Aorta (tissue), 5 donors: ENCODE measurements at regions not wholly inside any gene's neighbourhood (a gene's known extent, or its start where the extent isn't known, plus 50 kb on each side); places are given as distances from the start of the nearest gene placed in this dataset.

Source experiments
- ATAC-seq: fragments of 200-7000 bp; cut with Tn5 transposase; one replicate; pipeline ENCODE4 v1.9.1; 2022; ENCODE audit warnings: moderate library complexity; ENCODE audit not compliant: low FRiP score
- DNase-seq, 2 donors: peaks; one replicate each; pipeline ENCODE4 v3.0.0-alpha.2; 2020
- H3K27ac ChIP-seq, 2 donors: one replicate each; pipeline ENCODE4 v1.5.1; 2013; ENCODE audit warnings: low read length in 2 of 2, mild to moderate bottlenecking in 2 of 2, moderate library complexity in 2 of 2, control low read depth in 1 of 2, inconsistent platforms in 1 of 2, low read depth in 1 of 2
- H3K27me3 ChIP-seq, 2 donors: one replicate each; pipeline ENCODE4 v1.6.1; 2013; ENCODE audit warnings: control low read depth in 1 of 2, low read length in 1 of 2, mild to moderate bottlenecking in 1 of 2, moderate library complexity in 1 of 2; ENCODE audit not compliant: insufficient read depth in 2 of 2, control insufficient read depth in 1 of 2
- H3K36me3 ChIP-seq, 2 donors: one replicate each; pipeline ENCODE4 v1.6.1; 2013; ENCODE audit warnings: control low read depth in 1 of 2, low read length in 1 of 2, mild to moderate bottlenecking in 1 of 2; ENCODE audit not compliant: insufficient read depth in 2 of 2, control insufficient read depth in 1 of 2
- H3K4me1 ChIP-seq, 2 donors: one replicate each; pipeline ENCODE4 v1.6.1; 2013; ENCODE audit warnings: low read length in 2 of 2, control low read depth in 1 of 2, mild to moderate bottlenecking in 1 of 2, moderate library complexity in 1 of 2; ENCODE audit not compliant: insufficient read depth in 2 of 2, control insufficient read depth in 1 of 2
- H3K4me3 ChIP-seq, 2 donors: one replicate each; pipeline ENCODE4 v1.5.1; 2013; ENCODE audit warnings: low read length in 2 of 2, control low read depth in 1 of 2, mild to moderate bottlenecking in 1 of 2
- H3K9me3 ChIP-seq: one replicate; pipeline ENCODE4 v1.6.1; 2013; ENCODE audit warnings: mild to moderate bottlenecking, low read length; ENCODE audit not compliant: control insufficient read depth
- WGBS, 2 donors: extraction: QIAGEN DNeasy Blood & Tissue Kit; methylation state at CpG; one replicate each; pipeline ENCODE4 v1.1.7; 2013; 5-methylcytosine and 5-hydroxymethylcytosine counted together
- intact Hi-C, 2 donors: fragments of 100-400 bp; cut with DNase I; formaldehyde crosslinking; loops; one replicate each; pipeline versions ENCODE4 v1.14.2 to v1.15.0; 2022
- donor health status: healthy with polysubstance abuse.
- donor health status: Bipolar disorder and iron deficiency.
- donor health status: DM: no; HTN: no; CAD: no.
- donor health status: DM: no; HTN: no; CAD: no.
- donor health status: DM: yes; HTN: yes; CAD: no.

- 59 to 63% methylated on average over 24 of the region's 24 CpGs for WGBS, 2 donors
- intact Hi-C loops = no loop called here
- no peaks in the 10 kb centered on the region for H3K4me1 ChIP-seq
- H3K4me3 ChIP-seq = no peak overlapping the region
- H3K9me3 ChIP-seq = peaks cover 3% of the 10 kb centered on the region
- no peak overlapping the region for H3K27ac ChIP-seq
- DNase-seq (no peak), ATAC-seq (no peak)
- H3K36me3 ChIP-seq = no peaks in the 10 kb centered on the region
- no peaks in the 10 kb centered on the region for H3K27me3 ChIP-seq
Observed at GRCh38 chr11:44466531-44467205, 98.8 kb upstream of the CD82 start.

- intact Hi-C loops = no loop called here
- Histone ChIP-seq H3K36me3 (no peaks in the 10 kb centered on the region), H3K27ac (no peak overlapping the region), H3K4me3 (no peak overlapping the region), H3K27me3 (no peaks in the 10 kb centered on the region), H3K9me3 (peaks cover 2% of the 10 kb centered on the region), H3K4me1 (no peaks in the 10 kb centered on the region)
- DNase-seq (no peak), ATAC-seq (no peak)
- WGBS, 2 donors = 73 to 85% methylated on average over 1 of the region's 1 CpG
Observed at GRCh38 chr11:44467413-44467812, 98.0 kb upstream of the CD82 start.

GRCh38 chr11:44467931-44468330, 97.5 kb upstream of the CD82 start:
- no peak for DNase-seq
- no peak overlapping the region for H3K27ac ChIP-seq
- H3K36me3 ChIP-seq = no peaks in the 10 kb centered on the region
- ATAC-seq = no peak
- WGBS, 2 donors = 69% methylated on average over 5 of the region's 5 CpGs
- H3K4me1 ChIP-seq = no peaks in the 10 kb centered on the region
- peaks cover 1% of the 10 kb centered on the region for H3K9me3 ChIP-seq
- H3K27me3 ChIP-seq = no peaks in the 10 kb centered on the region
- intact Hi-C loops = no loop called here
- H3K4me3 ChIP-seq = no peak overlapping the region

GRCh38 chr11:44468345-44468988, 97.0 kb upstream of the CD82 start:
- no peak for DNase-seq
- intact Hi-C loops = no loop called here
- 87 to 92% methylated on average over 1 of the region's 1 CpG for WGBS, 2 donors
- no peaks in the 10 kb centered on the region for H3K4me1 ChIP-seq
- peaks cover 1% of the 10 kb centered on the region for H3K9me3 ChIP-seq
- H3K27ac ChIP-seq = no peak overlapping the region
- no peak for ATAC-seq
- H3K27me3 ChIP-seq = no peaks in the 10 kb centered on the region
- no peak overlapping the region for H3K4me3 ChIP-seq
- H3K36me3 ChIP-seq = no peaks in the 10 kb centered on the region

GRCh38 chr11:44469412-44469811, 96.1 kb upstream of the CD82 start:
- DNase-seq = no peak
- Histone ChIP-seq H3K4me1 (no peaks in the 10 kb centered on the region), H3K36me3 (no peaks in the 10 kb centered on the region), H3K27me3 (no peaks in the 10 kb centered on the region), H3K4me3 (no peak overlapping the region), H3K27ac (no peak overlapping the region), H3K9me3 (peaks cover 1% of the 10 kb centered on the region)
- intact Hi-C loops = no loop called here
- ATAC-seq = no peak
- 61 to 65% methylated on average over 6 of the region's 6 CpGs for WGBS, 2 donors

- Histone ChIP-seq H3K4me1 (no peaks in the 10 kb centered on the region), H3K27me3 (no peaks in the 10 kb centered on the region), H3K27ac (no peak overlapping the region), H3K9me3 (no peaks in the 10 kb centered on the region), H3K36me3 (no peaks in the 10 kb centered on the region), H3K4me3 (no peak overlapping the region)
- DNase-seq = no peak
- 27 to 31% methylated on average over 7 of the region's 7 CpGs for WGBS, 2 donors
- intact Hi-C loops = no loop called here
- ATAC-seq = no peak
Observed at GRCh38 chr11:44470854-44471253, 94.6 kb upstream of the CD82 start.

- ATAC-seq (no peak), DNase-seq (no peak)
- 59 to 81% methylated on average over 3 of the region's 3 CpGs for WGBS, 2 donors
- Histone ChIP-seq H3K36me3 (no peaks in the 10 kb centered on the region), H3K27ac (no peak overlapping the region), H3K4me3 (no peak overlapping the region), H3K27me3 (no peaks in the 10 kb centered on the region), H3K4me1 (no peaks in the 10 kb centered on the region), H3K9me3 (no peaks in the 10 kb centered on the region)
- intact Hi-C loops = no loop called here
Observed at GRCh38 chr11:44471603-44472002, 93.9 kb upstream of the CD82 start.

- Histone ChIP-seq H3K4me3 (no peak overlapping the region), H3K27ac (no peak overlapping the region), H3K36me3 (no peaks in the 10 kb centered on the region), H3K9me3 (no peaks in the 10 kb centered on the region), H3K27me3 (no peaks in the 10 kb centered on the region), H3K4me1 (no peaks in the 10 kb centered on the region)
- 71 to 73% methylated on average over 4 of the region's 4 CpGs for WGBS, 2 donors
- intact Hi-C loops = no loop called here
- DNase-seq (no peak), ATAC-seq (no peak)
Observed at GRCh38 chr11:44472916-44473315, 92.5 kb upstream of the CD82 start.

GRCh38 chr11:44474702-44475101, 90.8 kb upstream of the CD82 start:
- intact Hi-C loops = no loop called here
- DNase-seq = no peak

More at GRCh38 chr11:44474702-44475101, 90.8 kb upstream of the CD82 start:
- Histone ChIP-seq H3K4me1 (no peaks in the 10 kb centered on the region), H3K27me3 (no peaks in the 10 kb centered on the region), H3K9me3 (no peaks in the 10 kb centered on the region), H3K36me3 (no peaks in the 10 kb centered on the region), H3K4me3 (no peak overlapping the region), H3K27ac (no peak overlapping the region)
- 91 to 97% methylated on average over 5 of the region's 5 CpGs for WGBS, 2 donors
- ATAC-seq = no peak
